CD4-positive, alpha-beta T cell treated with Interleukin-4 for 1 hour (primary cell): ENCODE measurements at regions not wholly inside any gene's neighbourhood (a gene's known extent, or its start where the extent isn't known, plus 50 kb on each side); places are given as distances from the start of the nearest gene placed in this dataset.
"Not testable (repeated sequence)": the region's sequence is repeated elsewhere in the genome, so short reads cannot be mapped to it uniquely, and the experiment has no call there.

Experiments used
- DNase-seq, 2 donors: peaks; one replicate each; pipeline ENCODE4 v3.0.0-alpha.2; 2020 to 2022

DNA sequence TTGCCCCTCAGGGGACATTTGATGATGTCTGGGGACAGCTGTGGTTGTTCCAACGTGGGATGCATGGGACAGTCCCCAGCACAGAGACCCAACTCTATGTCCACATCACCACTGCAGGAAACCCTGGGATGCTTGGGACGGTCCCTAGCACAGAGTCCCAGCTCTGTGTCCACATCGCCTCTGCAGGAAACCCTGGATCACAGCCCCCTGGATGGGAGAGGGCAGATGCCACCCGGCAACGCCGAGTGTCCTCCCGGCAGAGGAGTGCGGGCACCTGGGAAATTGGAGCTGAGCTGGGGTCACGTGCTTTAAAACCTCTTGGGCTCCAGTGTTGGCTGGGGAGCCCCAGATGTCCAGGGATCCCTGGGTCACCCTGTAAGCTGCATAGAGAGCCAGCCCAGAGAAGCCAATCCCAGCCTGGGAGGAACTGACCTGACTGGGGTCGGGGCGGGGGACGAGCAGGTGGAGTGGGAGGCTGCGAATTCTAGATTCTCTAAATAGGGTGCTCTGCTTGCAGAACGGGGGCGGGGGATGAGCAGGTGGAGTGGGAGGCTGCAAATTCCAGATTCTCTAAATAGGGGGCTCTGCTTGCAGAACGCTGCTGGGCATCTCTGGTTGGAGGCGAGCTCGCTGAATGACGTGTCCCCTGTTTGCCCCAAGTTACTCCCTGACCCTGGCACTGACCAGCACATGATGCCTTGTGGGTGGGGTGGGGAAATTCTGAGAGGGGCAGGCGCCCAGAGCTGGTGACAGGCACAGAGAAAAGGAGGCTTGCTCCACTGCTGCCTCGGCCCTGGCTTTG is 1197.8 kb downstream of the BRD1 start:
- no peak for DNase-seq

DNA sequence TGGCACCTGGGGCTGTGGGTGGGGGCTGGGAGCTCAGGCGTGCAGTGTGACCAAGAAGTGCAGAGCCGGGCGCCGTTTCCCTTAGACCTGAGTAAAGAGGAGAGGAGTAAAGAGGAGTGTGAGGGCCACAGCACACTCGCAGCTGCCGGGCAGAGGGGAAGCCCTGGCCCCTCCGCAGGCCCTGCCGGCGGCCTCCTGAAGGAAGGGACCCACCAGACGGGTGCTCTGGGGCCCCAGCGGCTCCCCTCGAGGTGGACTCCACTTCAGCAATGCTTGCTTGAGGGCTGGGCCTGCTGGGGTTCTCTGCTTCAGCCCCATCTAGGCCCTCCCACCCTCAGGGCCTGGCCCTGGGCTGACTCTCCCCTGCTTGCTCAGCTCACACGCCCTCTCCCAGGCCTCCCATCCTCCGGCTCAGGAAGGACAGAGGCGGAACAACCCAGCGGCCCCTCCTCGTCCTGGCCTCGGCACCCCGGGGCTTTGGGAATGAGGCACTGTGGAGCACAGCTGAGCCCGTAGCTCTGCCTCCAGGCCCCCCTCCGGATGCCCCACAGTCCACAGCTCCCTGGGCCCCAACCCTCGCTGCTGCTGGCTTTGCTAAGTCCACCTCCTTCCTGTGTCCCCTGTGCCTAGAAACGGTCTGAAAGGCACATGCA is 1198.7 kb downstream of the BRD1 start:
- no peak for DNase-seq

DNA sequence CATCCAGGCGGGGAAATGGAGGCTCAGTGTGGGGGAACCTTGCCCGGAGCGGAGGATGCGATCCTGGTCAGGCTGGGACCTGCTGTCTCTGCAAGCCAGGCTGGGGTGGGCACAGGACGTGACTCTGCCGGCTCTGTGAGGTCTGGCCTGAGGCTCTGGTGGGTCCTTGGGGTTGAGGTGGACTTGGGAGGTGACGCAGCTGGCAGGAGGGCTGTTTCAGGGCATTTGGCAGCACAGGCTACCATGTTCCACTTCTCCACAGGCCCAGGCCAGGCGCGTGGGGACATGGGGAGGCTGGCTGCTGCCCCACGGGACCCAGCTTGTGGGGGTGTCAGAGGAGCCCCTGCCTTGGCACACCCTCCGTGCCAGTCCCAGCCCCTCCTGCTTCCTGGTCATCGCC is 1199.7 kb downstream of the BRD1 start:
- DNase-seq: no peak

DNA sequence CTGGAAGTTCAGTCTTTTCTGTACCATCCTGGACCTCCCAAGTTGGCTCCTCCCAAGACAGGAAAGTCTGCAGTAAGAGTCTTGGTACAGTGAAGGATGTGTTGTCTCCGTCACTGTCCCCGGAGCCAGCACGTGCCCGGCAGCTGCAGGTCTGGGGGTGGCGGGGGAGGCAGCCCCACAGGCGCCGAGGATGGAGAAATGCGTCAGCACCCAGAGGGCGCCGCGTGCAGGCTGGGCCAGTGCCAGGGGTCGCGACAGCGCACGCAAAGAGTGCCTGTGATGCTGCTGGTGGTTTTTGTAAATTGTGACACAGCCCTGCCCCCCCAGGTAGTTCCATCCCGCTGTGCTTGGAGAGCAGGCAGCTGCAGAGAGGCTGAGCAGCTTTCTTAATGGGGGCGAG is 1200.5 kb downstream of the BRD1 start:
- no peak for DNase-seq

DNA sequence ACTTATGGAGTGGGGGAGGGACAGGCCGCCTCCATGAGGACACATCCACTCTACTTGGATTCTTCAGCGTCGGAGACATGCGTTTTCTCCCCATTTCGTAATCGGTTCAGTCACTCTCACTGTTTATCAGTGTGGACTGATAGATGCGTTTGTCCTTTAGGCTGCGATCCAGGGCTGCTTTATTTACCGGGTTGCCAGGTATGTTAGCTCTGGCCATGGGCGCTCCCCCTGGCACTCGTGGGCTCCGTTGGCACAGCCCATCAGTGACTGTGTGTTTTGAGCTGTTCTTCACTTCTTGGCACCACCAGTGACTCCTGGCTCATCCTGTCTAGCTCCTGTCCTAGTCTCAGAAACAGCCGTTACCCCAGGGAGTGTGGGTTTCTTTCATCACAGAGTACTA is 1203.3 kb downstream of the BRD1 start:
- no peak for DNase-seq

DNA sequence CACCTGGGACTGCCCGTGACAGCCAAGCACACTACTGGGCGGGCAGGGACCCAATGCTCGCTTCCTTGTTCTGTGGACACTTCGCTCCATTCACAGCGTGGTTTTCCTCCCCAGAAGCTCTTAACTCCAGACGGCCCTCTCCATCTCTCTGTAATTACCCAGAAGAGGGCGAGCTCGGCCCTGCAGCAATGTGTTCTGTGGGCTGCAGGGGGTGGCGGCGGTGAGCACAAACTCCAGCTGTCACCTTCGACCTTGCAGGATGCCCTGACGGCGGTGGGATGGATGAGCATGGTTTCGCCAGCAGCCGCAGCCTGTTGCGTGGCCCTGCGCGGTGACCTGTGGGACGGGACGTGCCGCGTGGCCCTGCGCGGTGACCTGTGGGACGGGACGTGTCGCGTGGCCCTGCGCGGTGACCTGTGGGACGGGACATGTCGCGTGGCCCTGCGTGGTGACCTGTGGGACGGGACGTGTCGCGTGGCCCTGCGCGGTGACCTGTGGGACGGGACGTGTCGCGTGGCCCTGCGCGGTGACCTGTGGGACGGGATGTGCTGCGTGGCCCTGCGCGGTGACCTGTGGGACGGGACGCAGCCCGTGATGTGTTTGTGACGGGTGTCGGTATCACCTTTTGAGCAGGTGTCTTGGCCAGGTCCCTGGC is 1204.7 kb downstream of the BRD1 start:
- no peak for DNase-seq

DNA sequence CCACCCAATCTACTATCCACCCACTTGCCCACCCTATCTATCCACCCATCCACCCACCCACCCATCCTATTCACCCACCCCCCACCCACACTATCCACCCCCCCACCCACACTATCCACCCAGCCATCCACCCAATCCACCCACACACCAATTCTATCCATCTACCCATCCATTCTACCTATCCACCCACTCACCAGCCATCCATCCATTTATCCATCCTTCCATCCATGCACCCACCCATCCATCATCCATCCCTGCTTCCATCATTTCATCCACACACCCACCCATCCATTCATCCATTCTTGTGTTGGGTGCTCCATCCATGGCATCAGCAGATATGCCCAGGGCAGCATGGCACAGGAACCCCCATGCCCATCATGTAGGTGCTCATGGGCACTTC is 1206.6 kb downstream of the BRD1 start:
- DNase-seq: no peak

DNA sequence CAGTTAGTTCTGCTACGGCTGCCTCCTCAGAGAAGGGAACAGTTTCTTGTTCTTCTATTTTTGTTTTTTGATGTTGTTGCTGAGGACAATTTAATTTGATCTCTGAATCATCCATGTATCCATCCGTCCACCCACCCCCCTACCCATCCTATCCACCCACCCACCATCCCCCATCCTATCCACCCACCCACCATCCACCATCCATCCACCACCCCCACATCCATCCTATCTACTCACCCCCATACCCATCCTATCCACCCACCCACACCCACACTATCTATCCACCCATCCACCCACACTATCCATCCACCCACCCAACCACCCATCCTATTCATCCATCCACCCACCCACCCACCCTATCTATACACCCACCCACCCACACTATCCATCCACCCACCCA is 1207.2 kb downstream of the BRD1 start:
- DNase-seq: not testable (repeated sequence)

DNA sequence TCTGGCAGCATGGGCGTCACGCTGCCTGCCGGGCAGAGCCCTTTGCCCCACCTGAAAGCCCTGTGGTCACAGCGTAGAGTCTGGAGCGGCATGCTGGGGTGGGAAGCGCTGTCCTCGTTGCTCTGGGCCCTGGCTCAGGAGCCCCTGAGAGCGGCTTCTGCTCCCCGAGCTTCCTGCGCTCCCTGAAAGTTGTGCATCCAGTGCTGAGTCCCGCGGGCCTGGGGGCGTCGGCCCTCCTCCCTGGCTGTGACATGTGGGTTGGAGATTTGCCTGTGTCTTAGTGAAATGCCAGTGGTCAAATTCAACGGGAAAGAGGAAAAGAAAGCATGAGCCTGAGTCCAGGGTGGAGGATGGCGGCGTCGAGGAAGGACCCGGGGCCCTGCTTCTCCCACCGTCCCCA is 1208.0 kb downstream of the BRD1 start:
- DNase-seq: no peak

DNA sequence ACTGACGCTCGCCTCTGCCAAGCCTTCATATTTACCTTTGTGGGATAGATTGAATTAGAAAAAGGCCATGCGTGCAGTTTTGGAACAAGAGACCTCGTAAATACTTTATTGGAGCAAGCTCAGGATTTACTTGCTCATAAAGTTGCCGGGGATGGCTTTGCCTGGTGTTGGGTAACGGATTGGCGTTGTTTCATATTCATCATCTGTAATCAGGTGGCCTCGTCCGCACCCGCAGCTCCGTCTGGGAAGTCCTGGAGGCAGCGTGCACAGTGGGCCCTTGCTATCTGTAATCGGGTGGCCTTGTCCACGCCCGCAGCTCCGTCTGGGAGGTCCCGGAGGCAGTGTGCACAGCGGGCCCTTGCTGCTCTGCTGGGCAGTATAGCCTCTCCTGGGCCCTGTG is 1209.3 kb downstream of the BRD1 start:
- no peak for DNase-seq

DNA sequence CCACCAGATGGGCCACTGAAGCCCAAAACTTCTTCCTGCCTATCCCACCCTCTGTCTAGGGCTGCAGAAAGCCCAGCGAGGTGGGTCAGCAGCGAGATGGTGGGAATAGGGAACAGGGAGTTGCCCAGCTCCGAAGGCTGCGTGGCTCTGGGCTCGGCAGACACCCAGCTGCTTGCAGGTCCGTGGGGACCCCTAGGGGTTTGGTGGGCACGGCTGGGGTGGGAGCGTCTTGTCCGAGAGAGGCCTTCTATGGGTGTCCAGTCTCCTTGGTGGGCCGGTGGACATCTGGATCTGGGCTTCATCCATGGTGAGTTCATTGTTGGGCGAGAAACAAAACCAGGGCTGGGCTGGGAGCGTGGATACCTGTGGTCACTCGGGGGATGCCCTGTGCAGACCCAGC is 1211.0 kb downstream of the BRD1 start:
- no peak for DNase-seq

DNA sequence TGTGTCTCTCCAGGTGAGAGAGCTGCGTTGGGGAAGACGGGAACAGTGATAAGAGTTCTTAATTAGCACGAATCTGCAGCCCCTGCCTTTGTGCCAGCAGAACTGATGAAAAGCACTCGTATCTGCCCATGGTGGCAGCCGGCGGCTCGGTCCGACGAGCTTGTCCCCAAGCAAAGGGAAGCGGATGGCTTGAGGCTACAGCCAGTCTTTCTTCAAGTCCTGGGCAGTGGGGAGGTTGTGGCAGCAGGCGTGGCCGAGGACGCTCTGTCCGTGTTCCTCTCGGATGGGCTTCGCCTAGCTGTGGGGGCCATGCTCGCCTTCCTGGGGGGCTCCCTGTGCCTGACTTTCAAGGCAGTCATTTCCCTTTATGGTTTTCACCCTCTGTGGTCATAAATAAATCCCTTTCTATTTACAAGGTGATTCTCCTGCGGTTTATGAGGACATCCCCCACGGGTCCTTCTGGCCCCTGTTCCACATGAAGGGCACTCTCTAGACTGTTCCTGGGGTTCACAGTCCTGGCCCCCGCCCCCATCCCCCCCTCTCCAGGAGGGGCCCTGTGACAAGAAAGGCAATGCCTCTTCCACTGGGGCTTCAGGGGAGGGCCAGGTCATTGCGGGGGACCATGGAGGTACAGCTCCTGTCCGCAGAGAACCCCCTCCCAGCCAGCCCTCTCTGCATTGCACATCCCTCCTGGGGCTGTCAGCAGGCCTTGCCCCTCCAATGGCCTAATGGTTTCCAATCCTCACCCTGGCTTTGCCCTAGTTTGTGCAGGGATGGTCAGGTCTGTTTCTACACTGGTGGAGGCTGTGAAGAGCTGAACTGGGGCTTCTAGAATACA is 1212.3 kb downstream of the BRD1 start:
- no peak for DNase-seq

DNA sequence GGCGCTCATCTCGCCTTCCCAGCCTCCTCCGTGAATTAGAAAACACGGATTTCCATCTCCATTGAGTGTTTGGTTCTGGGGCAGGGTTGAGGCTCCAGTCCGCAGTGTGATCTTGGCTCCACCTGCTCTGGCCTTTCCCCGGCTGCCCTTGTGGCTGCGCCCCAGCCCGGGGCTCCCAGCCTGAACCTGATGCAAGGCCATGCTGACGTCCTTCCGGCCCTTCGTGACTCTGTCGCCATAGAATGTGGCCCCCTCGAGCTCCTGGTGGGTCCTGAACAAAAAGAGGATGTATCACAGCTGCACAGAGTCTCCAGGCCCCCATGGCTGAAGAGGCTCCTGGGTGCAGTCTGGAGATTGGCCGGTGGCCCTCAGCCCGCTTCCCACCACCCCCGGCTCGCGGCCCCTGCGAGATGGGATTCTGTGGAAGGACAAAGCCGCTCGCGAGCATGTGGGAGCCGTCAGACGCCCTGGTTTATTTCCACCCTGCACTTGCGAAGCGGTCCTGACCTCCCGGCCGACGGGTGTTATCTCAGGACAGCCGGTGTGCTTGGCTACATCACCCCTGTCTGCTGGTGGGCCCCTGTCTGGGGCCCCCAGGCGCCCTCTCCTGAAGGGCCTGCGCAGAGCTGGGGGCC is 1214.0 kb downstream of the BRD1 start:
- no peak for DNase-seq

DNA sequence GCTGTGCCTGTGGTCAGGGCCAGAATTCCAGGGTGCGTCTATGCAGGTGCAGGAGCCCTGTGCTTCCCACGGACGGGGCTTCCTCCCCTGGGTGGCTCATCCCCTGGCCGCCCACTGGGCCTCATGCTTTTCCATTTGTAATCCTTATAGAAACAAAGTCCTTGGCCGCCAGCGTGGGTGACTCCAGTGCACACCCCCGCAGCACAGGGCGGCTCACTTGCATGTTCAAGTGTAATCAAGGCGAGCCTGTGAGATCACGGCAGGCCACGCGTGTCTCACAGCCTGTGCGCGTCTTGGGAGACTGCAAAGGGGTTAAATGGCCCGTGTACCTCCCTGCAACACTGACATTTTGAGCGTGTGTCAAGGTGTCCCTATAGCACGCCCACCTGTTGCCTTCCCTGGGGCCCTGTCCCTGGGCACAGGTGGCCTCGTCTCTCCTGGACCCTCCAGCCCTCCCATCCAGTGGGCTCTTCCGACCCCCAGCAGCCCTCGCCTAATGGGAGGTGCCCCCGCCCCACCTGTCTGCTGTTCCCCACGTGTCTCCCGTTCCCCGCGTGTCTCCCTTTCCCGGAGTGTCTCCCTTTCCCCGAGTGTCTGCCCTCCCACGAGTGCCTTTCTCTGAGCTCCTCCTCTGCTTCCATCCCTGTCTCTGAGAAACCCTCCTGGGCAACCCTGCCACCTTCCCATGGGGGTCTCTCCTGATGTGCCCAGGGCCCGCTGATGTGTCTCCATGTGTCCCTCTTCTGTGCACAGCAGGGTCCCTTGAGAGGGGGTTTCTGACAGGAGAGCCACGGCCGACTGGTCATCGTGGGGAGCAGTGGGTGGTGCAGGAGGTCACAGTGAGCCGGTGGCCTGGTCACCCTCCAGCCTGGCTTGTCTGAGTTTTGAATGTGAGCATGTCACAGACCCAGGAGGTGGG is 1215.3 kb downstream of the BRD1 start:
- DNase-seq: no peak

DNA sequence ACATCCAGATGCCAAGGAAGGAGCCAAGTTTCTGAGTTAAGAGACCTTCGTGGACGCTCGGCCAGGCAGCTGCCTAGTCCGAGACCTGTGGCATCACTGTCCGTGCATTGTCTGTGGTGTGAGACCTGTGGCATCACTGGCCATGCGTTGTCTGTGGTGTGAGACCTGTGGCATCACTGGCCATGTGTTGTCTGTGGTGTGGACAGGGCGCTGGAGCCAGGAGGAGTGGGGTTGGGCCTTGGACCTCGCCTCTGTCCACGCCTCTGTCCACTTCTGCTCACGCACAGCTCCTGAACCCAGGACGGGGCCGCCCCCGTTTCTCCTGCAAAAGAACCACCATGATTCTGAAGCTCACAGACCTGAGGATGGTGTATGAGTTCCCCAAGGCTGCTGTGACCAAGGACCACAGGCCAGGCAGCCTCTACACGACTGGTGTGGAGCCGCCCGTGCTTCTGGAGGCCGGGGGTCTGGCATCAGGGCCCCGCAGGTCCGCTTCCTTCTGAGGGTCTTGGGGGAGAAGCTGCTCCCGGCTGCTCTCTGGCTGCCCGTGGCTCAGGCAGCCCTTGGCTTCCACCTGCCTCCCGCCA is 1218.3 kb downstream of the BRD1 start:
- DNase-seq: no peak

DNA sequence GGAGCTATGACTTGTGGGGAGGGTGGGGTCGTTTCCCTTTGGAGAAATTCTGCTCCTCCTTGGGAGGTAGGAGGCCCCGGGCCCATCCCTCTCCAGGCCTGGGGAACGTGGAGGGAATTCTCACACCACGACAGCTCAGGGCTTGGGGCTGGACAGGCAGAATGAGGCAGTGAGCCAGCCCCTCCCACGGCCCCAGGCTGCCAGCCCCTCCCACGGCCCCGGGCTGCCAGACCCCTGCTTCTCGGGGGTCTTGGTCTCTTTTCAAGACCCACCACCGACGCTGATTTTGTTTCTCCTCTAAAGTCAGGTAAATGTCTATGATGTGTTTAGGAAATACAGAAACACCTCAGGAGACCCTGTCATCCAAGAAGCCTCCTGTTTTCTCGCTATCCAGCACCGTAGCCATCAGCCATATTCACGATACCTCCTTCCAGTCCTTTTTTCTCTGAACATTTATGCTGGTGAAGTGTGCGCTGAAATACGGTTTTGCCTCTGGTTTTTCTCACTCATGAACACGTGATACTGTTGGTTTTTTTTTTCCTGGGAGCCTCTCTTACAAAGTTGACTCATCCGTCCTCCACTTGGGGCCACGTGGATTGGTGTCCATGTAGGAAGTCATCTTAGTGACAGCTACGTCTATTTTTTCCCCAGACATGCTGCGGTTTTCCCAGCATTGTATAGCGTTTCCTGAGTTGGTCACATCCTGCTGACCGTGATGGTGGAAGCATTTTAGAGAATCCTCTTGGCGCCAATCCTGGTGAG is 1219.6 kb downstream of the BRD1 start:
- DNase-seq: no peak

DNA sequence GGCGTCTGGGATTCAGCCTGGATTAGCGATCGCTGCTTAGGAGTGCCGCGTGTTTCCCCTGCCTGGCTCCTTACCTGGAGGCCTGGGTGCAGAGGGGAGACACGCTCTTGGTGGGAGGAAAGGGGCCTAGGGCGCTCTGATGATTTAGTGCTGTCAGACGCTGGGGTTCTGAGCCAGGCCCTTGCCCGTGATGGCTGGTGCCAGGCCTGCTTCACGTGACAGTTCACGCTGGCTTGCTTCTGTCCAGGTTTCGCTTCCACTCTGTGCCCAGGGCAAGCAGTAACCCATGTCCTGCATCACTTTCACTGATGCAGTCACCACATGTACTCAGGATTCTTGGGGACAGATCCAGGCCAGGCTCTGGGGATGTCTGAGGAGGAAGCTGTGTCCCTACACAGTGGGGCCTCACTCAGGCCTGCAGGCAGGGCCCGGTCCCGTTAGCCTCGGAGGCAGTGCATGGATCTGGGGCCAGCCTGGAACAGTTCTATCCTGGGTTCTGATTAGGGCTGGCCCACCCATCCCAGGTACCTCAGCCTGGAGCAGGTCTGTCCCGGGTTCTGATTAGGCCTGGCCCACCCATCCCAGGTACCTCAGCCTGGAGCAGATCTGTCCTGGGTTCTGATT is 1220.9 kb downstream of the BRD1 start:
- DNase-seq: no peak

DNA sequence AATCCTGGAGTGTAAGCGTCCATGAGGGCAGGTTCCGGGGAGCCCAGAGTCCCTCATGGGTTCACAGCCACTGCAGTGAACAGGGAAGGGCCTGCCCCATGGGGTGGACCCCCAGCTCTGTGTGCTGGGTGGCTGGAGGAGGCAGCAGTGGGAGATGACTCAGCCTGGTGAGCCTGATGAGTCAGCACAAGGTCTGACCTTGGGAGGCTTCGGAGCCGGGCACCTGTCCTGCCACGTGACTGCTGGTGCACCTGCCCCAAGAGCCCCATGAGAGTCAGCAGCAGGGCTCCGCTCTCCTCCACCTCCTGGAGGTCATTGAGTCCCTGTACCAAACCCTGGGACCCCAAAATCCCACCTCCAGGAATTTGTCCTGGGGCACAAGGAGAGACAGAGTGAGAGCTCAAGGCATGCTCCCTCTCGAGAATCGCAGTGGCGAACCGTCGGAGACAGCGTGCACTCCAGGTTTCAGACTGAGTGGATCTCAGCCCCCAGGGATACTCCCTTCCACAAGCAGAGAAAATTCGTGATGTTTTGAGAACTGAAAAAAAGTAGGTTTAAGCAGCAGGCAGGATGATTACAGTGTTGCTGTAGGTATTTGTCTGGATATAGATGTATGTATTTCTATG is 1221.7 kb downstream of the BRD1 start:
- no peak for DNase-seq

DNA sequence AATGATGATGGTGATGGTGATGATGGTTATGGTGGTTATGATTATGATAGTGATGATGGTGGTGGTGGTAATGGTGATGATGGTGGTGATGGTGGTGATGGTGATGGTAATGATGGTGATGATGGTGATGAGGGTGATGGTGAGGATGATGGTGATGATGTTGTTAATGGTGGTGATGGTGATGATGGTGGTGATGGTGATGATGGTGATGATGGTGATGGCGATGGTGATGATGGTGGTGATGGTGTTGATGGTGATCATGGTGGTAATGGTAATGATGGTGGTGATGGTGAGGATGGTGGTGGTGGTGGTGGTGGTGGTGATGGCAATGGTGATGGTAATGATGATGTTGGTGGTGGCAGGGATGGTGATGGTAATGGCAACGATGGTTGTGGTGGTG is 1222.5 kb downstream of the BRD1 start:
- DNase-seq: no peak
